Lung (tissue), 11 donors: ENCODE measurements at regions not wholly inside any gene's neighbourhood (a gene's known extent, or its start where the extent isn't known, plus 50 kb on each side); places are given as distances from the start of the nearest gene placed in this dataset.

ENCODE experiments used
- ATAC-seq: fragments of 200-7000 bp; cut with Tn5 transposase; one replicate; pipeline ENCODE4 v1.9.1; 2020; ENCODE audit warnings: moderate number of reproducible peaks; ENCODE audit not compliant: insufficient read depth, low FRiP score
- DNase-seq, 3 donors: peaks; one replicate each; pipeline ENCODE4 v3.0.0-alpha.2; 2013 to 2017
- H3K27ac ChIP-seq, 2 donors: one replicate each; pipeline ENCODE4 v1.5.1; 2013; ENCODE audit warnings: mild to moderate bottlenecking in 2 of 2, moderate library complexity in 2 of 2, control low read depth in 1 of 2, inconsistent platforms in 1 of 2, low read depth in 1 of 2, low read length in 1 of 2
- H3K27me3 ChIP-seq, 3 donors: one replicate each; pipeline ENCODE4 v1.5.1; 2013; ENCODE audit warnings: low read length in 2 of 3; ENCODE audit not compliant: control insufficient read depth in 3 of 3, insufficient read depth in 3 of 3
- H3K36me3 ChIP-seq, 4 donors: one replicate each; pipeline ENCODE4 v1.5.1; 2013; ENCODE audit warnings: low read length in 4 of 4, mild to moderate bottlenecking in 1 of 4, moderate library complexity in 1 of 4; ENCODE audit not compliant: control insufficient read depth in 4 of 4, insufficient read depth in 4 of 4
- H3K4me1 ChIP-seq, 5 donors: one replicate each; pipeline ENCODE4 v1.5.1; 2013; ENCODE audit warnings: low read length in 5 of 5, mild to moderate bottlenecking in 2 of 5, moderate library complexity in 1 of 5; ENCODE audit not compliant: control insufficient read depth in 5 of 5, insufficient read depth in 5 of 5
- H3K4me3 ChIP-seq: one replicate; pipeline ENCODE4 v1.5.1; 2013; ENCODE audit warnings: mild to moderate bottlenecking, control low read depth, moderate library complexity
- H3K9ac ChIP-seq, 2 donors: one replicate each; pipeline ENCODE4 v1.5.1; 2013; ENCODE audit warnings: low read length in 2 of 2, control low read depth in 1 of 2; ENCODE audit not compliant: insufficient read depth in 1 of 2
- H3K9me3 ChIP-seq, 4 donors: one replicate each; pipeline ENCODE4 v1.5.1; 2013; ENCODE audit warnings: low read length in 3 of 4, mild to moderate bottlenecking in 1 of 4, moderate library complexity in 1 of 4; ENCODE audit not compliant: control insufficient read depth in 4 of 4, insufficient read depth in 3 of 4
- WGBS, 2 donors: extraction: QIAGEN DNeasy Blood & Tissue Kit; methylation state at CpG; one replicate each; pipeline ENCODE4 v1.1.7; 2013; 5-methylcytosine and 5-hydroxymethylcytosine counted together
- TF ChIP-seq, protein P1 (sequence below): IDR thresholded peaks from 2 replicates; pipeline ENCODE4 v1.5.1; 2012; ENCODE audit warnings: mild to moderate bottlenecking; ENCODE audit errors: control extremely low read depth, extremely low read depth
- donor health status: control.
- donor health status: control.
- donor health status: Bipolar disorder and iron deficiency.
- donor health status: healthy.
- donor health status: DM: yes; HTN: yes; CAD: no.

DNA sequence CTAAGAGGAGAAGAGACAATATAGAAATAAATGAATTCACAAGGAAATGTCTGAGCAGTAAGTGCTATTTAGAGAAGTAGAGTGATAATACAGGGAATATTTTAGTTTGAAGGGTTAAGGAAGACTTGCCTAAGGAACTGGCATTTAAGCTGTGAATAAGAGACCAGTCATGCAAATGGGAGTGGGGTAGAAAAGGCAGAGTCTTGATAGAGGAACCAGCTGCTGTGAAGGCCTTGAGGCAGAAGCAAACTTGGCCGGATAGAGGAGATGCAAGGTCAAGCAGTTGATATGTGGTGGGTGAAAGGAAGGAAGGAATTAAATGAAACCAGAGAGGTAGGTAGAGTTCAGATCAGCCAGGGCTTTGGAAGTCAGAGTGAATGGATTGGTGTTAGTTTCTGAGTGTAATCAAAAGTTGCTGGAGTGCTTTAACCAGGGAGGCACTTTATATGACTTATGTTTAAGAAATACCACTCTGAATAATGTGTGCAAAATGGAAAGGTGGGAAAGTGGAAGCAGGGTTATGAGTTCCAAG, 198.4 kb upstream of the SESN3 start:
- H3K36me3 ChIP-seq = no peaks in the 10 kb centered on the region
- WGBS, 2 donors = 74 to 84% methylated on average over 1 of the region's 1 CpG
- H3K4me3 ChIP-seq = no peak overlapping the region
- H3K27me3 ChIP-seq = no peaks in the 10 kb centered on the region
- H3K27ac ChIP-seq = no peak overlapping the region
- no peak overlapping the region for H3K9ac ChIP-seq
- H3K9me3 ChIP-seq = no peaks in the 10 kb centered on the region
- no peaks in the 10 kb centered on the region for H3K4me1 ChIP-seq
- ATAC-seq (no peak), DNase-seq (no peak)
- TF ChIP-seq, protein P1, sequence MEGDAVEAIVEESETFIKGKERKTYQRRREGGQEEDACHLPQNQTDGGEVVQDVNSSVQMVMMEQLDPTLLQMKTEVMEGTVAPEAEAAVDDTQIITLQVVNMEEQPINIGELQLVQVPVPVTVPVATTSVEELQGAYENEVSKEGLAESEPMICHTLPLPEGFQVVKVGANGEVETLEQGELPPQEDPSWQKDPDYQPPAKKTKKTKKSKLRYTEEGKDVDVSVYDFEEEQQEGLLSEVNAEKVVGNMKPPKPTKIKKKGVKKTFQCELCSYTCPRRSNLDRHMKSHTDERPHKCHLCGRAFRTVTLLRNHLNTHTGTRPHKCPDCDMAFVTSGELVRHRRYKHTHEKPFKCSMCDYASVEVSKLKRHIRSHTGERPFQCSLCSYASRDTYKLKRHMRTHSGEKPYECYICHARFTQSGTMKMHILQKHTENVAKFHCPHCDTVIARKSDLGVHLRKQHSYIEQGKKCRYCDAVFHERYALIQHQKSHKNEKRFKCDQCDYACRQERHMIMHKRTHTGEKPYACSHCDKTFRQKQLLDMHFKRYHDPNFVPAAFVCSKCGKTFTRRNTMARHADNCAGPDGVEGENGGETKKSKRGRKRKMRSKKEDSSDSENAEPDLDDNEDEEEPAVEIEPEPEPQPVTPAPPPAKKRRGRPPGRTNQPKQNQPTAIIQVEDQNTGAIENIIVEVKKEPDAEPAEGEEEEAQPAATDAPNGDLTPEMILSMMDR = no peak

DNA sequence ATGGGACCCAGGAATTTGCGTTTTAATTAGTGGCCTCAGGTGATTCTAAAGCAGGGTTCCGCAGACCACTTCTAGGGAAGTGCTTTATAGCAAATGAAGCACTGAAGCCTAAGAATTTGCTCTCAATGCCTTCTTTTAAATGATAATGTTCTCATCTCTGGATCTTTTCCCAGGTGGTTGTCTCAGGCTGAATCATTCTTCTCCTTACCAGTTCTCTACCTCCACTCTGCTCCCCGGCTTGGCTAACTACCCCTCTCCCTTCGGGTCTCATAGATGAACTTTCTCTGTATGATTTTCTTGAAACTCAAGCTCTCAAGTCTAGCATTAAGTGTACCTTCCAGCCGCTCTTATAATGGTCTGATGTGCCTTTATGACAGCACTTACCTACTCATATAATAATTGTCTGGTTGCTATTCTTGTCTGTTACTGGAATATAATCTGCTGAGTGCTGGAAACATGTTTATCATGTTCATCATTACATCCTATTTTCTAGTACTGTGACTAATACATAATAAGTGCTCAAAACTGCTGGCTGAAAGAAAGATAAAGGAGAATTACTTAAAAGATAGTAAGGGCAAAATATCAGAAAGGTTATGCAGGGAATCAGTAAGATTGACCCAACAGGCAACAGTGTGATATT, 195.9 kb upstream of the SESN3 start:
- DNase-seq (no peak), ATAC-seq (no peak)
- WGBS, 2 donors = 90 to 96% methylated on average over 5 of the region's 5 CpGs
- Histone ChIP-seq H3K27me3 (no peaks in the 10 kb centered on the region), H3K4me3 (no peak overlapping the region), H3K4me1 (no peaks in the 10 kb centered on the region), H3K27ac (no peak overlapping the region), H3K9me3 (no peaks in the 10 kb centered on the region), H3K9ac (no peak overlapping the region), H3K36me3 (no peaks in the 10 kb centered on the region)
- TF ChIP-seq, protein P1 = no peak

DNA sequence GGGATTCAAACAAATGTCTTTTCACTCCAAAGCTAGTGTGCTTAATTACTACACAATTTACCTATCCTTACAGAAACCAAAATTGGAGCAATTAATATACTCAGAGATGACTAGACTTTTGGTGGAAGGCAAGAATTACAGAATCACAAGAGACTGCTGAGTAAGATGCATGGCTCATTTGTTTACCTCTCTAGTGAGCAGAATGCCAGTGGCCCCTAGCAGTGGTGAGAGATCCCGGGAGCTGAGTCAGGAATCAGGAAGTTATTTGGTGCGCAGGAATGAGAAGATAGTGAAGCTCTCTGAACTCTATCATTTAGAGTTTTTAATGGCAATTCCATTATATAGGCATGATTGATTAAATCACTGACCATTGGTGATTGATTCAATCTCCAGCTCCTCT, 188.9 kb upstream of the SESN3 start:
- Histone ChIP-seq H3K9ac (no peak overlapping the region), H3K4me1 (no peaks in the 10 kb centered on the region), H3K36me3 (no peaks in the 10 kb centered on the region), H3K27ac (no peak overlapping the region), H3K9me3 (peaks cover 0 to 2% (median 0%) of the 10 kb centered on the region in 4 donors), H3K27me3 (no peaks in the 10 kb centered on the region), H3K4me3 (no peak overlapping the region)
- ATAC-seq (no peak), DNase-seq (no peak)
- TF ChIP-seq, protein P1 = no peak
- 75 to 82% methylated on average over 2 of the region's 2 CpGs for WGBS, 2 donors

DNA sequence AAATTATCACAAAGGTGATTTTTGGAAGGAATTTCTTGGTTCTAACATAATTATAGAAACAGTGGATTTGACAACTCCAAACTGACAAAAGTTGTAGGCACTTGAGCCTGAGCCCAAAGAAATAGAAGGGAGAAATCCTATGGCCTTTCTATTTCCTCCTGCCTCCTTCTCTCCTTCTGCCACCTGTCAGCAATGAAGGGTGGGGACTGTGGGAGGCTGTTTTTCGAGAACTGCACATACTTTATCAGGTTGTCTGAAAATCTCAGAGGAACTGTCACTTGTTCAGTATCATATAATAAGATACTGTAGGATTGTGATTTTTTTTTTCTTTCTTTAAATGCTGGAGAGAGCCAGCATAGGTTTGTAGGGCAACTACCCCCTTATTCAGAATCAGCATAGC, 187.9 kb upstream of the SESN3 start:
- Histone ChIP-seq H3K4me3 (no peak overlapping the region), H3K36me3 (no peaks in the 10 kb centered on the region), H3K9ac (no peak overlapping the region), H3K9me3 (peaks cover 0 to 2% (median 0%) of the 10 kb centered on the region in 4 donors), H3K4me1 (no peaks in the 10 kb centered on the region), H3K27me3 (no peaks in the 10 kb centered on the region), H3K27ac (no peak overlapping the region)
- ATAC-seq (no peak), DNase-seq (no peak)
- TF ChIP-seq, protein P1 = no peak
- WGBS, 2 donors = 93 to 100% methylated on average over 1 of the region's 1 CpG
